22Rv1 (cell line): ENCODE measurements at regions not wholly inside any gene's neighbourhood (a gene's known extent, or its start where the extent isn't known, plus 50 kb on each side); places are given as distances from the start of the nearest gene placed in this dataset.
"Not testable (repeated sequence)": the region's sequence is repeated elsewhere in the genome, so short reads cannot be mapped to it uniquely, and the experiment has no call there.

Source experiments
- H3K27ac ChIP-seq: fragments of 450-650 bp; 2 replicates; pipeline ENCODE4 v1.5.1; 2017
- CTCF ChIP-seq: fragments of 450-650 bp; IDR thresholded peaks from 2 replicates; pipeline ENCODE4 v1.5.1; 2017; ENCODE audit warnings: mild to moderate bottlenecking
- ZFX ChIP-seq: fragments of 450-650 bp; IDR thresholded peaks from 2 replicates; pipeline ENCODE4 v1.6.1; 2017; ENCODE audit warnings: antibody characterized with exemption, borderline replicate concordance

- no peak overlapping the region for H3K27ac ChIP-seq
- TF ChIP-seq ZFX = no peak
- TF ChIP-seq CTCF = no peak
Measured at GRCh38 chr1:47659146-47659545, 221.3 kb downstream of the FOXD2 start.

GRCh38 chr1:47660622-47661021, 222.8 kb downstream of the FOXD2 start:
- H3K27ac ChIP-seq = no peak overlapping the region
- TF ChIP-seq CTCF = no peak
- TF ChIP-seq ZFX = no peak

- no peak overlapping the region for H3K27ac ChIP-seq
Measured at GRCh38 chr1:47661040-47661439, 223.2 kb downstream of the FOXD2 start.

GRCh38 chr1:47662068-47662467, 224.2 kb downstream of the FOXD2 start:
- TF ChIP-seq ZFX (no peak), CTCF (no peak)
- no peak overlapping the region for H3K27ac ChIP-seq

More at GRCh38 chr1:47661040-47661439, 223.2 kb downstream of the FOXD2 start:
- no peak for TF ChIP-seq CTCF
- no peak for TF ChIP-seq ZFX

GRCh38 chr1:47663286-47663685, 225.4 kb downstream of the FOXD2 start:
- TF ChIP-seq CTCF (no peak), ZFX (no peak)
- H3K27ac ChIP-seq = no peak overlapping the region

- TF ChIP-seq CTCF (no peak), ZFX (no peak)
Measured at GRCh38 chr1:47664356-47664755, 226.5 kb downstream of the FOXD2 start.

GRCh38 chr1:47664896-47665295, 227.1 kb downstream of the FOXD2 start:
- H3K27ac ChIP-seq = not testable (repeated sequence)

More at GRCh38 chr1:47664356-47664755, 226.5 kb downstream of the FOXD2 start:
- no peak overlapping the region for H3K27ac ChIP-seq

GRCh38 chr1:47669081-47669585, 231.3 kb downstream of the FOXD2 start:
- no peak overlapping the region for H3K27ac ChIP-seq
- TF ChIP-seq CTCF = no peak
- no peak for TF ChIP-seq ZFX
